MCF 10A (cell line): ENCODE measurements at regions not wholly inside any gene's neighbourhood (a gene's known extent, or its start where the extent isn't known, plus 50 kb on each side); places are given as distances from the start of the nearest gene placed in this dataset.

Source experiments
- BruUV-seq: library from RNA; stranded (reverse); fragments of 400-500 nt; replicated peaks from 2 replicates; lab custom pipeline; 2021; lab: Mats Ljungman, UMichigan
- CTCF ChIA-PET: fragments of 300-600 bp; sonication (Branson Sonifier 250); formaldehyde crosslinking; extraction: SDS; loops from one replicate; lab custom pipeline; 2021; ENCODE audit warnings: antibody characterized with exemption, inconsistent platforms; lab: Yijun Ruan, JAX
- POLR2A ChIA-PET: fragments of 300-600, 350-650 bp; sonication (Branson Sonifier 250); formaldehyde crosslinking; extraction: SDS; loops from one replicate; lab custom pipeline; 2020; ENCODE audit warnings: antibody characterized with exemption, inconsistent platforms; lab: Yijun Ruan, JAX
- DNase-seq: peaks from one replicate; pipeline ENCODE4 v3.0.0-alpha.2; 2018; ENCODE audit not compliant: unreplicated experiment
- H3K27ac Mint-ChIP-seq: one replicate; pipeline ENCODE4 v1.8.0; 2022; ENCODE audit warnings: mild to moderate bottlenecking, low read depth, mixed read lengths; ENCODE audit not compliant: unreplicated experiment
- H3K27me3 Mint-ChIP-seq: one replicate; pipeline ENCODE4 v1.8.0; 2022; ENCODE audit warnings: mixed read lengths; ENCODE audit not compliant: insufficient read depth, unreplicated experiment
- H3K36me3 Mint-ChIP-seq: one replicate; pipeline ENCODE4 v1.8.0; 2022; ENCODE audit warnings: mild to moderate bottlenecking, moderate library complexity, mixed read lengths; ENCODE audit not compliant: insufficient read depth, unreplicated experiment
- H3K4me1 Mint-ChIP-seq: one replicate; pipeline ENCODE4 v1.8.0; 2022; ENCODE audit warnings: mixed read lengths; ENCODE audit not compliant: insufficient read depth, unreplicated experiment
- H3K4me3 Mint-ChIP-seq: one replicate; pipeline ENCODE4 v1.8.0; 2022; ENCODE audit warnings: mild to moderate bottlenecking, moderate library complexity, mixed read lengths; ENCODE audit not compliant: unreplicated experiment
- H3K9me3 Mint-ChIP-seq: one replicate; pipeline ENCODE4 v1.8.0; 2022; ENCODE audit warnings: mixed read lengths; ENCODE audit not compliant: unreplicated experiment
- CTCF ChIP-seq: fragments of 200-600 bp; IDR thresholded peaks from one replicate; pipeline ENCODE4 v1.8.0; 2022; ENCODE audit warnings: antibody characterized with exemption, mild to moderate bottlenecking; ENCODE audit not compliant: unreplicated experiment
- intact Hi-C: fragments of 100-400 bp; cut with micrococcal nuclease; formaldehyde crosslinking; loops from 2 replicates; pipeline ENCODE4 v1.14.1; 2022

GRCh38 chr14:76599141-76599540 lies 162.1 kb upstream of the VASH1 start:
- ChIA-PET CTCF (interaction anchor here (1.0 kb wide), 1 partner anchor 12 kb away, joined by 4 read pairs; no protein-coding TSS in a partner anchor), POLR2A (no interaction called here)
- H3K4me1 Mint-ChIP-seq = no peaks in the 10 kb centered on the region
- BruUV-seq = no TSS peak
- H3K36me3 Mint-ChIP-seq = no peaks in the 10 kb centered on the region
- no peaks in the 10 kb centered on the region for H3K27me3 Mint-ChIP-seq
- peaks cover 6% of the 10 kb centered on the region for H3K9me3 Mint-ChIP-seq
- DNase-seq = no peak
- H3K27ac Mint-ChIP-seq = no peak overlapping the region
- TF ChIP-seq CTCF = no peak
- no peak overlapping the region for H3K4me3 Mint-ChIP-seq
- intact Hi-C loops = no loop called here

GRCh38 chr14:76599559-76600287 lies 161.5 kb upstream of the VASH1 start:
- no peak for DNase-seq
- H3K4me3 Mint-ChIP-seq = no peak overlapping the region
- no peak for TF ChIP-seq CTCF
- H3K27me3 Mint-ChIP-seq = no peaks in the 10 kb centered on the region
- H3K4me1 Mint-ChIP-seq = no peaks in the 10 kb centered on the region
- H3K9me3 Mint-ChIP-seq = peaks cover 6% of the 10 kb centered on the region
- intact Hi-C loops = no loop called here
- BruUV-seq = no TSS peak
- CTCF ChIA-PET = no interaction called here
- H3K36me3 Mint-ChIP-seq = no peaks in the 10 kb centered on the region
- POLR2A ChIA-PET = no interaction called here
- no peak overlapping the region for H3K27ac Mint-ChIP-seq

GRCh38 chr14:76603713-76604112 lies 157.6 kb upstream of the VASH1 start:
- BruUV-seq = no TSS peak
- no peak overlapping the region for H3K4me3 Mint-ChIP-seq
- H3K9me3 Mint-ChIP-seq = peaks cover 6% of the 10 kb centered on the region
- no peak for TF ChIP-seq CTCF
- H3K4me1 Mint-ChIP-seq = no peaks in the 10 kb centered on the region
- H3K27me3 Mint-ChIP-seq = no peaks in the 10 kb centered on the region
- ChIA-PET POLR2A (interaction anchor here (0.6 kb wide), 1 partner anchor 1249 kb away, joined by 4 read pairs; no protein-coding TSS in a partner anchor), CTCF (interaction anchor here (1.4 kb wide), 1 partner anchor 10 kb away, joined by 3 read pairs; no protein-coding TSS in a partner anchor)
- no peak for DNase-seq
- intact Hi-C loops = no loop called here
- no peaks in the 10 kb centered on the region for H3K36me3 Mint-ChIP-seq
- H3K27ac Mint-ChIP-seq = no peak overlapping the region

GRCh38 chr14:76607510-76607909 lies 153.8 kb upstream of the VASH1 start:
- no peak for TF ChIP-seq CTCF
- no TSS peak for BruUV-seq
- ChIA-PET POLR2A (no interaction called here), CTCF (no interaction called here)
- no peak for DNase-seq
- Mint-ChIP-seq H3K36me3 (no peaks in the 10 kb centered on the region), H3K27me3 (no peaks in the 10 kb centered on the region), H3K9me3 (no peaks in the 10 kb centered on the region), H3K4me3 (no peak overlapping the region), H3K4me1 (peaks cover 5% of the 10 kb centered on the region), H3K27ac (no peak overlapping the region)
- intact Hi-C loops = no loop called here
